NCI-H1417 (cell line): ENCODE measurements at regions not wholly inside any gene's neighbourhood (a gene's known extent, or its start where the extent isn't known, plus 50 kb on each side); places are given as distances from the start of the nearest gene placed in this dataset.
A peak's percentile ranks its signal among the peaks of the same experiment; 100 is the strongest.

Experiments used
- DNase-seq, 3 experiments: peaks; one replicate each; lab custom pipeline; 2025; lab: John Stamatoyannopoulos, UW

GRCh38 chr1:36579039-36579438 lies 96.3 kb upstream of the CSF3R start:
- no peak for DNase-seq

- DNase-seq, result no peak
These were observed 93.9 kb upstream of the CSF3R start for GRCh38 chr1:36576551-36577110.

GRCh38 chr1:36576118-36576517 lies 93.4 kb upstream of the CSF3R start:
- DNase-seq, result peak; percentile 49 to 80 (median 54)

- DNase-seq, result peak in 1 of 3 experiments; percentile 32
These were observed 90.7 kb upstream of the CSF3R start for GRCh38 chr1:36573445-36573844.

- DNase-seq, result peak in 2 of 3 experiments; percentile 34 to 68
These were observed 90.2 kb upstream of the CSF3R start for GRCh38 chr1:36572906-36573305.

GRCh38 chr1:36572142-36572715 lies 89.5 kb upstream of the CSF3R start:
- DNase-seq, result no peak

GRCh38 chr1:36571106-36571505 lies 88.4 kb upstream of the CSF3R start:
- no peak for DNase-seq

- DNase-seq, result no peak
These were observed 87.9 kb upstream of the CSF3R start for GRCh38 chr1:36570478-36571060.

GRCh38 chr1:36570006-36570405 lies 87.3 kb upstream of the CSF3R start:
- no peak for DNase-seq

- DNase-seq, result no peak
These were observed 85.1 kb upstream of the CSF3R start for GRCh38 chr1:36567601-36568341.

- no peak for DNase-seq
These were observed 83.1 kb upstream of the CSF3R start for GRCh38 chr1:36565576-36566501.

GRCh38 chr1:36562181-36562685 lies 79.5 kb upstream of the CSF3R start:
- DNase-seq, result no peak

GRCh38 chr1:36561361-36561724 lies 78.6 kb upstream of the CSF3R start:
- no peak for DNase-seq

- DNase-seq, result no peak
These were observed 78.1 kb upstream of the CSF3R start for GRCh38 chr1:36560621-36561360.

- DNase-seq, result no peak
These were observed 77.5 kb upstream of the CSF3R start for GRCh38 chr1:36560177-36560576.

- DNase-seq, result no peak
These were observed 76.3 kb upstream of the CSF3R start for GRCh38 chr1:36559061-36559460.

- peak in 1 of 3 experiments; percentile 12 for DNase-seq
These were observed 74.6 kb upstream of the CSF3R start for GRCh38 chr1:36557041-36558000.

- no peak for DNase-seq
These were observed 72.3 kb upstream of the CSF3R start for GRCh38 chr1:36555041-36555440.

GRCh38 chr1:36554323-36554628 lies 71.6 kb upstream of the CSF3R start:
- DNase-seq, result no peak
